Heart left ventricle (tissue), 13 donors: ENCODE measurements at regions not wholly inside any gene's neighbourhood (a gene's known extent, or its start where the extent isn't known, plus 50 kb on each side); places are given as distances from the start of the nearest gene placed in this dataset.

ENCODE experiments used
- CTCF ChIP-seq, 12 donors: fragments of 200-600 bp; sonication (generic) in 4 of 12; IDR thresholded peaks; one replicate each; pipeline versions ENCODE4 v1.5.0 to v1.8.0; 2018 to 2022; ENCODE audit warnings: antibody characterized with exemption in 12 of 12, mild to moderate bottlenecking in 5 of 12
- POLR2A ChIP-seq, 2 donors: fragments of 450-650 bp; IDR thresholded peaks; one replicate each; pipeline ENCODE4 v1.6.1; 2017; ENCODE audit warnings: antibody characterized with exemption in 2 of 2, mild to moderate bottlenecking in 2 of 2, moderate library complexity in 2 of 2
- donor health status: ischemic (EF 13 %, LVEDD 7.1; RV severe dilation, severe dysfunction).
- donor health status: DM: no; HTN: yes; CAD: no.
- donor health status: DM: no; HTN: no; CAD: no.
- donor health status: ischemic (EF 25% LVEDD 6.9; RV normal size, moderate dysfunction).
- donor health status: ischemic (EF 25% LVEDD 5.7; RV mildly dilated, moderate dysfunction).
- donor health status: ischemic (EF 35%, LVEDD 5.7; RV mildly dilated, moderate dysfunction).
- donor health status: nonischemic (EF 11% LVEDD 7.7; RV severe dilation, severe dysfunction).
- donor health status: DM: yes; HTN: yes; CAD: no.
- donor health status: PGD.
- donor health status: ischemic (EF 29% LVEDD 5.4; RV normal size, mild dysfunction).
- donor health status: nonischemic (EF 23%, LVEDD 6.1; RV moderate dilation, normal function).

- TF ChIP-seq CTCF (IDR thresholded peaks at IDR 0.05) (no peak), POLR2A (IDR thresholded peaks at IDR 0.05) (no peak)
Measured at GRCh38 chr2:123085484-123085883, 939.6 kb upstream of the CNTNAP5 start.
